Kidney epithelial cell (primary cell): ENCODE measurements at regions not wholly inside any gene's neighbourhood (a gene's known extent, or its start where the extent isn't known, plus 50 kb on each side); places are given as distances from the start of the nearest gene placed in this dataset.

ENCODE experiments used
- DNase-seq: peaks from one replicate; pipeline ENCODE4 v3.0.0-alpha.2; 2010; ENCODE audit warnings: low read depth
- H3K27me3 ChIP-seq: 2 replicates; pipeline ENCODE4 v1.6.0; 2011; ENCODE audit warnings: low read length; ENCODE audit not compliant: control insufficient read depth, insufficient read depth
- H3K36me3 ChIP-seq: 2 replicates; pipeline ENCODE4 v1.5.1; 2011; ENCODE audit warnings: low read length; ENCODE audit not compliant: control insufficient read depth, insufficient read depth
- H3K4me3 ChIP-seq: 2 replicates; pipeline ENCODE4 v1.5.1; 2011; ENCODE audit warnings: low read depth, mild to moderate bottlenecking, control low read depth, low read length
- CTCF ChIP-seq: IDR thresholded peaks from 2 replicates; pipeline ENCODE4 v1.5.1; 2011; ENCODE audit warnings: mild to moderate bottlenecking, moderate library complexity, low read length, control low read depth, inconsistent platforms; ENCODE audit not compliant: insufficient read depth, poor library complexity, severe bottlenecking

GRCh38 chr21:18191139-18191538 lies 53.5 kb upstream of the CHODL start:
- DNase-seq, result no peak
- TF ChIP-seq CTCF, result no peak
- no peaks in the 10 kb centered on the region for H3K36me3 ChIP-seq
- H3K27me3 ChIP-seq, result no peaks in the 10 kb centered on the region
- H3K4me3 ChIP-seq, result no peak overlapping the region

GRCh38 chr21:18178509-18178908 lies 66.1 kb upstream of the CHODL start:
- no peak for TF ChIP-seq CTCF
- no peak for DNase-seq
- H3K36me3 ChIP-seq, result no peaks in the 10 kb centered on the region
- H3K27me3 ChIP-seq, result no peaks in the 10 kb centered on the region
- H3K4me3 ChIP-seq, result no peak overlapping the region

- H3K4me3 ChIP-seq, result no peak overlapping the region
- no peaks in the 10 kb centered on the region for H3K36me3 ChIP-seq
- DNase-seq, result no peak
- no peak for TF ChIP-seq CTCF
- H3K27me3 ChIP-seq, result no peaks in the 10 kb centered on the region
Observed at GRCh38 chr21:18174370-18174769, 70.3 kb upstream of the CHODL start.

DNA sequence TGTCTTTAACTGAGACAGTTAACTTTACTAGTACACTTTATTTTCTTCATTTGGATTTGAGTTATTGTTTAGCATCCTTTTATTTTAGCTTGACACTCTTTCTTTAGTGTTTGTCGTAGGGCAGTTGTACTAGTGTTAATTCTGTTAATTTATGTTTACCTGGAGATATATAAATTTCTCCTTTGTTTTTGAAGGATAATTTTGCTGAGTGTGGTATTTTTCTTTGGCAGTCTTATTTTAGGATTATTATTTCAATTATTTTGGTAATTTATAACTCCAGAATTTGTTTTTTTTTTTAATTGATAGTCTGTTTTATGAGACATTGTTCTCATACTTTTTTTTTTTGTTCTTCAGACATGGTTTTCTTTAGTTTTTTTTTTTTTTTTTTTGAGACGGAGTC lies 73.8 kb upstream of the CHODL start:
- Histone ChIP-seq H3K4me3 (no peak overlapping the region), H3K36me3 (no peaks in the 10 kb centered on the region), H3K27me3 (no peaks in the 10 kb centered on the region)
- TF ChIP-seq CTCF, result no peak
- DNase-seq, result no peak

DNA sequence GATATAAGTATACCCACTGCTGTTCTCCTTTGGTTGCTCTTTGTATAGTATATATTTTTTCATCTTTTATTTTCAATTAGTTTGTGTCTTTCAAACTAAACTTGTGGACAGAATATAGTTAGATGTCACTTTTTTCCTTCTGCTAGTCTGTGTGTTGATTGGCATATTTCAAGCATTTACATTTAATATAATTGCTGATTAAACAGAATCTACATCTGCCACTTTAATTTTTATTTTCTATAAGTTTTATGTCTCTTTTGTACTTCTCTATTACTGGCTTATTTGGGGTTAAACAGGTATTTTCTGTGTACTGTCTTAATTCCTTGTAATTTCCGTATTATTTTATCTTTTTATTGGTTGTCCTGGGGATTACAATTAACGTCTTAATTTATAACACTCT lies 74.4 kb upstream of the CHODL start:
- no peak for DNase-seq
- no peak overlapping the region for H3K4me3 ChIP-seq

More for the DNA sequence above, 74.4 kb upstream of the CHODL start:
- Histone ChIP-seq H3K27me3 (no peaks in the 10 kb centered on the region), H3K36me3 (no peaks in the 10 kb centered on the region)
- TF ChIP-seq CTCF, result no peak
